Activated naive CD4-positive, alpha-beta T cell treated with anti-CD3 and anti-CD28 coated beads, Interleukin-2, amount 10 ng/mL, durations not matched to agents 7 days and 5 days (primary cell): ENCODE measurements at regions not wholly inside any gene's neighbourhood (a gene's known extent, or its start where the extent isn't known, plus 50 kb on each side); places are given as distances from the start of the nearest gene placed in this dataset.

Experiments used
- CTCF ChIA-PET: fragments of 350-600 bp; sonication (Branson Sonifier 250); formaldehyde crosslinking; loops from one replicate; lab custom pipeline; 2021; ENCODE audit warnings: antibody characterized with exemption; lab: Charles Lee
- DNase-seq: peaks from one replicate; pipeline ENCODE4 v3.0.0-alpha.2; 2020
- H3K27ac Mint-ChIP-seq: one replicate; pipeline ENCODE4 v1.8.0; 2021; ENCODE audit warnings: mild to moderate bottlenecking, moderate library complexity, mixed read lengths
- H3K27me3 Mint-ChIP-seq: one replicate; pipeline ENCODE4 v1.8.0; 2021; ENCODE audit warnings: mild to moderate bottlenecking, mixed read lengths
- H3K36me3 Mint-ChIP-seq: one replicate; pipeline ENCODE4 v1.8.0; 2021; ENCODE audit warnings: mixed read lengths
- H3K4me1 Mint-ChIP-seq: one replicate; pipeline ENCODE4 v1.8.0; 2021; ENCODE audit warnings: mixed read lengths
- H3K4me3 Mint-ChIP-seq: one replicate; pipeline ENCODE4 v1.8.0; 2021; ENCODE audit warnings: mild to moderate bottlenecking, moderate library complexity, mixed read lengths
- H3K9me3 Mint-ChIP-seq: one replicate; pipeline ENCODE4 v1.8.0; 2021; ENCODE audit warnings: mixed read lengths

DNA sequence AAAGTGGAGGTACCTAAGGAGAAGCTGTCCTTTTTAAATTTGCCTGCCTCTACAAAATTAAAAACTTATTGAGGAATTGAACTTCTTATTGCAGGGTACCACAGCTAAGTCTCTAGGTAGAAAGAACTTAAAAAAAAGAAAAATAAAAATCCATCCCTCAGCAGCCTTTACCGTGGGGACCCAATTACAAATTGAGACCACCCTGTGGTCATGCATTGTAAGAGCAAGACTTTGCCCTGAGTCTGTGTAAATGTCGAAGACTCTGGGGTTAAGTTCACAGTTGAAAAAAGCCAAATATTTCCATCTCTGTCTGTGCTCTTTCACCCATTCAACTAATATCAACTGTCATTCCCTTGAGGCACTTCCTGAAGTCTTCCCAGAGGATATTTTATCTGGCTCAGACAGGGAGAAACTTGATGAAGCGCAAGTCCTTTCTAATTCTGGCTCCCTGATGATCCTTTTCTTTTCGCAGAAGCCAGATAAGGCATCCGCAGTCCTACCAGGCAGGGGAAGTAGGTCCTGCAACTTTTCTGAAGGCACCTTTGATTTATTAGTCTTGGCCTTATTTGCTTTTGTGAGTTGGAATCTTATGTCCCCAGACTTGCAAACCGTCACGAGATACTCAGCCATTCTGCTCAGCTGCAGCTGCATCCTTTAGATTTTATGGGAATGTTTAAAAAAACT lies 323.8 kb upstream of the WWC1 start:
- CTCF ChIA-PET: no interaction called here
- Mint-ChIP-seq H3K27me3 (no peaks in the 10 kb centered on the region), H3K4me3 (no peak overlapping the region), H3K4me1 (no peaks in the 10 kb centered on the region), H3K27ac (no peak overlapping the region), H3K36me3 (no peaks in the 10 kb centered on the region), H3K9me3 (peaks cover 2% of the 10 kb centered on the region)
- no peak for DNase-seq

GRCh38 chr5:167968837-167969236 lies 322.6 kb upstream of the WWC1 start:
- Mint-ChIP-seq H3K27ac (no peak overlapping the region), H3K9me3 (peaks cover 2% of the 10 kb centered on the region), H3K4me1 (no peaks in the 10 kb centered on the region), H3K4me3 (no peak overlapping the region), H3K36me3 (no peaks in the 10 kb centered on the region), H3K27me3 (no peaks in the 10 kb centered on the region)
- DNase-seq: no peak
- CTCF ChIA-PET: no interaction called here

DNA sequence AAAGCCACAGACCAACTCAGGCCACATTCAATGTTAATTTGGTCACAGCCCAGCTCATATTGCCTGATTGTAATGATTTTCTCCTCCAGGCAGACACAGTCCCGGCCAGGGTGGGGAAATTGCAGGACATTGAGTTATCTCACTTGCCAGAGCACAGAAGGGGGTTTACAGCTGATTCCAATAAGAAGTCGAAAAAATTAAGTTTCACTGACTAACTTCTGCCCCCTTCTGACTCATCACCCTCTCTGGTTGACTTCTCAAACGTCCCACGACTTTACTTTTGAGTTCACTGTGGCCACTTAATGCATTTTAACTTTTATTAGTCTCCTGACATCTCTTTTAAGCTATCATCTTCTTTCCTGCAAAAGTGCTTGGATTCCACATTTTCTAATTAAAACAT lies 321.4 kb upstream of the WWC1 start:
- CTCF ChIA-PET: no interaction called here
- Mint-ChIP-seq H3K27ac (no peak overlapping the region), H3K4me1 (no peaks in the 10 kb centered on the region), H3K4me3 (no peak overlapping the region), H3K27me3 (no peaks in the 10 kb centered on the region), H3K9me3 (peaks cover 2% of the 10 kb centered on the region), H3K36me3 (no peaks in the 10 kb centered on the region)
- no peak for DNase-seq

DNA sequence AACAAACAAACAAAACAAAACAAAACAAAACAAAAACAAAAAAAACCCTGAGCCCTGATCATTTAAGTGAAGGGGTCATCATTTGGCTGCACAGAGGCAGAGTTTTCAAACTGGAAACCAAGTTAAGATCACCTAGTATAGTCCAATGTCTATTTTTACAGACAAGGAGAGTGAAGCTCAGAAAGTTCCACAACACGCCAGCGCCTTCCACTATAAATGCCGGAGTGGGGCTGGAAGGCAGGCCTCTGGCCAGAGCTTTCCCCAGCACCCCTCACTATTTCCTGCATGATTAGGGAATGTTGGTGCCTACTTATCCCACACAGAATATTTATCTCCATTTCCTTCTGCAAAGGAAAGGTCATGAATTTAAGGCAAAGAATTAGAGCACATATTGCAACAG lies 319.7 kb upstream of the WWC1 start:
- H3K4me3 Mint-ChIP-seq: no peak overlapping the region
- no peak for DNase-seq
- H3K27me3 Mint-ChIP-seq: no peaks in the 10 kb centered on the region
- CTCF ChIA-PET: no interaction called here
- no peak overlapping the region for H3K27ac Mint-ChIP-seq
- H3K4me1 Mint-ChIP-seq: no peaks in the 10 kb centered on the region
- peaks cover 2% of the 10 kb centered on the region for H3K9me3 Mint-ChIP-seq
- H3K36me3 Mint-ChIP-seq: no peaks in the 10 kb centered on the region

- CTCF ChIA-PET: no interaction called here
- DNase-seq: no peak
- peaks cover 2% of the 10 kb centered on the region for H3K9me3 Mint-ChIP-seq
- no peak overlapping the region for H3K27ac Mint-ChIP-seq
- H3K4me3 Mint-ChIP-seq: no peak overlapping the region
- no peaks in the 10 kb centered on the region for H3K4me1 Mint-ChIP-seq
- no peaks in the 10 kb centered on the region for H3K27me3 Mint-ChIP-seq
- no peaks in the 10 kb centered on the region for H3K36me3 Mint-ChIP-seq
Measured at GRCh38 chr5:167973126-167973525, 318.3 kb upstream of the WWC1 start.

GRCh38 chr5:167984951-167985350 lies 306.5 kb upstream of the WWC1 start:
- CTCF ChIA-PET: no interaction called here
- Mint-ChIP-seq H3K4me3 (no peak overlapping the region), H3K36me3 (no peaks in the 10 kb centered on the region), H3K27ac (no peak overlapping the region), H3K27me3 (no peaks in the 10 kb centered on the region), H3K9me3 (peaks cover 5% of the 10 kb centered on the region), H3K4me1 (no peaks in the 10 kb centered on the region)
- no peak for DNase-seq

GRCh38 chr5:167985373-167985772 lies 306.1 kb upstream of the WWC1 start:
- no peak overlapping the region for H3K4me3 Mint-ChIP-seq

GRCh38 chr5:167987490-167988280 lies 303.8 kb upstream of the WWC1 start:
- no peaks in the 10 kb centered on the region for H3K4me1 Mint-ChIP-seq
- H3K9me3 Mint-ChIP-seq: peaks cover 2% of the 10 kb centered on the region
- DNase-seq: no peak
- H3K27ac Mint-ChIP-seq: no peak overlapping the region
- H3K4me3 Mint-ChIP-seq: no peak overlapping the region
- CTCF ChIA-PET: no interaction called here
- no peaks in the 10 kb centered on the region for H3K27me3 Mint-ChIP-seq
- no peaks in the 10 kb centered on the region for H3K36me3 Mint-ChIP-seq

More at GRCh38 chr5:167985373-167985772, 306.1 kb upstream of the WWC1 start:
- Mint-ChIP-seq H3K27ac (no peak overlapping the region), H3K4me1 (no peaks in the 10 kb centered on the region), H3K36me3 (no peaks in the 10 kb centered on the region), H3K9me3 (peaks cover 5% of the 10 kb centered on the region), H3K27me3 (no peaks in the 10 kb centered on the region)
- CTCF ChIA-PET: no interaction called here
- DNase-seq: no peak

DNA sequence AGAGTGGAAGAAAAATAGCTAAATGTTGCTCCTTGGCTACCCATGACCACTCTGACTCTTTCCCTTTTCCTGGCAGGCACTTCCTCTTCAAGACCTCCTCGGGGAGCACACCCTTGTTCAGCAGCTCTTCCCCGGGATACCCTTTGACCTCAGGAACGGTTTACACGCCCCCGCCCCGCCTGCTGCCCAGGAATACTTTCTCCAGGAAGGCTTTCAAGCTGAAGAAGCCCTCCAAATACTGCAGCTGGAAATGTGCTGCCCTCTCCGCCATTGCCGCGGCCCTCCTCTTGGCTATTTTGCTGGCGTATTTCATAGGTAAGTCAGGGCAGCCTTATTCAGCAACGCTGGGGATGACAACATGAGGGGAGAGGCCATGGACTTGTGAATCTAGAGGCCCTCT lies 298.6 kb upstream of the WWC1 start:
- Mint-ChIP-seq H3K4me1 (no peaks in the 10 kb centered on the region), H3K4me3 (no peak overlapping the region), H3K27ac (no peak overlapping the region), H3K9me3 (no peaks in the 10 kb centered on the region), H3K36me3 (no peaks in the 10 kb centered on the region), H3K27me3 (no peaks in the 10 kb centered on the region)
- CTCF ChIA-PET: no interaction called here
- DNase-seq: no peak

- no peak overlapping the region for H3K4me3 Mint-ChIP-seq
- DNase-seq: no peak
- H3K4me1 Mint-ChIP-seq: no peaks in the 10 kb centered on the region
- no peaks in the 10 kb centered on the region for H3K9me3 Mint-ChIP-seq
- no peaks in the 10 kb centered on the region for H3K27me3 Mint-ChIP-seq
- no peak overlapping the region for H3K27ac Mint-ChIP-seq
- CTCF ChIA-PET: no interaction called here
- H3K36me3 Mint-ChIP-seq: no peaks in the 10 kb centered on the region
Measured at GRCh38 chr5:167993771-167994170, 297.7 kb upstream of the WWC1 start.

- Mint-ChIP-seq H3K9me3 (no peaks in the 10 kb centered on the region), H3K4me1 (no peaks in the 10 kb centered on the region), H3K36me3 (no peaks in the 10 kb centered on the region), H3K27me3 (no peaks in the 10 kb centered on the region), H3K4me3 (no peak overlapping the region), H3K27ac (no peak overlapping the region)
- no peak for DNase-seq
- CTCF ChIA-PET: no interaction called here
Measured at GRCh38 chr5:167995844-167996425, 295.5 kb upstream of the WWC1 start.

DNA sequence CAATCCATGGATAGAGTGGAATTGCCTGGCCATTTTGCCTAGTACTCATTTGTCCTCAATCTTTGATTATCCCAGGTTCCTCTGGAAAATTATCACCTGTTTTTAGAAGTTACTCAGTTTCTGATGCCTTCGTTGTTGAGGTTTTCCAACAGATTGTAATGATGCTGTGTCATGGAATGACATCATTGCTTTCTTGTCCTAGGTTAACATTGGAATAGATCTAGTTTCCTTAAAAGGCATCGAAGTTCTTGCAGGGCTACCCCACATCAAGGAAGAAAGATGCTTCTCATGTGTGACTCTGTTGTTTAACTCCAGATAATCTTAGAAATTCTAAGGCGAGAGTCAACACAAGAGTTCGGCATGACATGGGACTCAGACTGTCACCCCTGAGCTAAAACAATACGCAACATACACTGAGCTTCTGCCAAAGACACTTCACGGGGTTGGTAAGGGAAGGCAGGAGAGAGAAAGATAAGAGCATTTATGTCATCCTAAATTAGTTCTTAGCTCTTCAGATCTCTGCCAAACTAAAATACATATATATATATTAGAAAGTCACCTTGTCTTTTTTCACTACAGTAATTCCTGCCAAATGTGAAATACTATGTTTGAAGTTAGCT lies 293.2 kb upstream of the WWC1 start:
- CTCF ChIA-PET: no interaction called here
- Mint-ChIP-seq H3K27ac (no peak overlapping the region), H3K4me3 (no peak overlapping the region), H3K4me1 (no peaks in the 10 kb centered on the region), H3K36me3 (no peaks in the 10 kb centered on the region), H3K9me3 (no peaks in the 10 kb centered on the region), H3K27me3 (no peaks in the 10 kb centered on the region)
- no peak for DNase-seq

- no peaks in the 10 kb centered on the region for H3K4me1 Mint-ChIP-seq
- no peak overlapping the region for H3K27ac Mint-ChIP-seq
- no peaks in the 10 kb centered on the region for H3K27me3 Mint-ChIP-seq
- DNase-seq: no peak
- CTCF ChIA-PET: no interaction called here
- no peaks in the 10 kb centered on the region for H3K9me3 Mint-ChIP-seq
- no peak overlapping the region for H3K4me3 Mint-ChIP-seq
- no peaks in the 10 kb centered on the region for H3K36me3 Mint-ChIP-seq
Measured at GRCh38 chr5:167999182-167999581, 292.3 kb upstream of the WWC1 start.

DNA sequence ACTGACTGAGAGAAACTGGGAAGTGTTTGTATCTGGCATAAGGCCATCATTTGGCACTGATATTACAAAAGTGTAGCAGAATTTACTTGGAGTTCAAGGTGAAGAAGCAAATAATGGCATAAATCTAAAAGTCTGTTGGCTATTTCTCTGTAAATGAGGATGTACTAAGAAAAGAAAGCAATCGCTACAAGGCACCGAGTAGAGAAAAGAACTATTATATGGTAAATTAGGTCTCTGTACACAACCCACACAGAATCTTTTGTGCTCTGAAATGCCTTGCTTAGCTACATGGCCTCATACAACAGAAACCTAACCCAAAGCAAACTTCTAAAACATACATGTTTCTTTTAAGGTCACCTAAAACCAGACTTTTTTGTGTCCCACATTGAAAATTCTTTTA lies 290.1 kb upstream of the WWC1 start:
- Mint-ChIP-seq H3K27ac (no peak overlapping the region), H3K27me3 (no peaks in the 10 kb centered on the region), H3K36me3 (no peaks in the 10 kb centered on the region), H3K4me1 (no peaks in the 10 kb centered on the region), H3K9me3 (no peaks in the 10 kb centered on the region), H3K4me3 (no peak overlapping the region)
- DNase-seq: no peak
- CTCF ChIA-PET: no interaction called here
